ENCODE measurements at regions not wholly inside any gene's neighbourhood (a gene's known extent, or its start where the extent isn't known, plus 50 kb on each side); places are given as distances from the start of the nearest gene placed in this dataset.

DNA sequence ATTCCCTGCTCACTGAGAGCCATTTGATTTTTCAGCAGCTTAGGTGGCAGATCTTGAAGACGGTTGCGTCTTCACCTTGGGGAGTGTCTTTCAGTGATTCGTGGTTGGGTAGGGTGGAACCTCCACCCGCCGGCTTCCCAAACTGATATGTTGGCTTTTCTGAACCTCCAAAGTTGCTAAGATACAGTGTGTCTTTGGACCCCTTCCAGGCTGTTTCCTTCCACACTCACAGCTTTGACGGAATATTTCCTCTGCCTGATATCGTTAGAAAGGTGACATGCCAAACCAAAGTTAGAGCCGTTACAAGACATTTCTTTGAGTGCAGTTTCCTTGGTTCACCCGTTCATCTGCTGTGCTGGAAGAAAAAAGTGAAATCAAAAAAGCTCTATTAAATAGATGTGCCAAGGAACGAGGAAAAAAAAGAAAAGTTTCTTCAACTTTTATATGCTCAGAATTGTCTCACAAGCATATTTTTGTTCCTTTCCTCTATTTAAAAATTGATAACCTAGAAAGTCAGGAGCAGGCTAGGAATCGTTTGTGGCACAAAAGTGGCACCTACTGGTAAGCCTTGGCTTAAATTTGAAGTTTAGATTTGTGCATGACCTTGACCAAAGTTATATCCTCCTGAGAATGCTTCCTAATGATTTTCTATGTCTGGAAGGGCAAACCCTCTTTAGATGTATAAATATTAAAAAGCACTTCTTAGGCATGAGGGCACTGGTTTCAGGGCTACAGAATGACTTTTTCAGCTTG lies 270.7 kb upstream of the WWC1 start:
- DNase-seq (ENCODE audit: low read depth): no peak

- no peak for DNase-seq (ENCODE audit: low read depth)
Observed at GRCh38 chr5:168022446-168023169, 268.8 kb upstream of the WWC1 start.

GRCh38 chr5:168023191-168023590 lies 268.3 kb upstream of the WWC1 start:
- DNase-seq (ENCODE audit: low read depth): no peak

DNA sequence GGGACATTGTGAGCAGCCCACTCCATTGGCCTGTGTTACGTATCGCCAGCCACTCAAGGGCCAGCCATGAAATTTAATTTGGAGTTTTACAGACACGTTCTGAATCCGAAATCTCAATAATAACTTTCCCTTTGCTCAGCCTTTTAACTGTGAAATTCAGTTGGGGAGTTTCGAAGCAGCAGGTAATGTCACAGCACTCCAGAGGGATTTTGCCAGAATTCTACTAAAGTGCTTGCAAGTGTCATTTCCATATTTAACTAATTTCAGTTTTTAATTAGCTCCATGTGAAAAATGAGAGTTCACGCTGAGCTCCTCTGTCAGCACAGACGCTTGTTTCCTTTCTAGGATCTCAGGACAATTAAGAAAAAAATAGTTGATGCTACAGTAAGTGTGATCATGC lies 267.1 kb upstream of the WWC1 start:
- no peak for DNase-seq (ENCODE audit: low read depth)

- DNase-seq (ENCODE audit: low read depth): no peak
Observed at GRCh38 chr5:168027007-168027406, 264.4 kb upstream of the WWC1 start.

GRCh38 chr5:168030912-168031311 lies 260.5 kb upstream of the WWC1 start:
- DNase-seq (ENCODE audit: low read depth): no peak

DNA sequence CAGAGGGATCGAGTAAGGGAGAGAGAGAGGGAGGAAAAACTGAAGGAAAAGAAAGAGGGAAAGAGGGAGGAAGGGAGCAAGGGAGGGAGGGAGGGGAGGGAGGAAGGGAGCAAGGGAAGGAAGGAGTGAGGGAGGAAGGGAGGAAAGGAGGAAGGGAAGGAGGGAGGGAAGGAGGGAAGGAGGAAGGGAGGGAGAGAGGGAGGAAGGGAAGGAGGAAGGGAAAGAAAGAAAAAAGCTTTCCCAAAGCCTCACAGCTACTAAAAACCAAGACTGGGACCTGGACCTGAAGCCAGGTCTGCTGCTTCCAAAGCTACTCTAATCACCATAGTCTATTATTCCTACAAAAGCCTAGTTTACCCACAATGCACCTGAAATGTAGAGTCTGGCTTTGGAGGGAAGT lies 259.8 kb upstream of the WWC1 start:
- DNase-seq (ENCODE audit: low read depth): no peak

GRCh38 chr5:168039039-168039438 lies 252.4 kb upstream of the WWC1 start:
- DNase-seq (ENCODE audit: low read depth): no peak

DNA sequence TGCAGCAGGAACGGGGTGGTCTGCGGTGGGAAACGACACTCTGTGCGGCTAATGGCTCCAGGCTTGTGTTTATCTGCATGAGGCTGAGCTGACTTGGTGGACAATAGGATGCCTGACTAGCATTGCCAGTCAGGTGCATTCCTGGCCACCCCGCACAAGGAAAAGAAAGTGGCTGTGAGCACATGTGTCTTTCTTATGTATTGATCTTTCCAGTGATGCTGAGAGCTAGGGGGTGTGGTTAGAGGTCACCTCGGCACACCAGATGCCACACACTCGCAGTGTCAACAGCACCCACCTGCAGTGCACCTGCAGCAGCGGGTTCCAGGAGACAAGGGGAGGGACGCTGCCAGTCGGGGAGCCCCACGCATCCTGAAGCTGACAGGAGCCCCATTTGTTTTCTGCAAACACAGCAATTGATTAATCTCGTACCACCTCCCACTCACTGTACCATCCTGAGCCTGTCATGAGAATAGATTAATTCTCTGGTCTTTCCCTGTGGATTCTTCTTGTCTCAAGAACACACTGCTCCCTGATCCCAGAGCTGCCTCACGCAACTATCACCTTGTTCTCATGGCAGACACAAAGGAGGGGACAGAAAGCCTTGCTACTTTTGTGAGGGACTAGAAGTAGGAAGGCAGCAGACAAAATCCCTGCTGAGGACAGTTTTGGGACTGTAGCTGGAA lies 251.7 kb upstream of the WWC1 start:
- no peak for DNase-seq (ENCODE audit: low read depth)

- DNase-seq (ENCODE audit: low read depth): no peak
Observed at GRCh38 chr5:168041583-168041982, 249.9 kb upstream of the WWC1 start.

GRCh38 chr5:168042284-168043068 lies 249.0 kb upstream of the WWC1 start:
- no peak for DNase-seq (ENCODE audit: low read depth)

- no peak for DNase-seq (ENCODE audit: low read depth)
Observed at GRCh38 chr5:168046163-168046562, 245.3 kb upstream of the WWC1 start.

GRCh38 chr5:168047043-168047668 lies 244.3 kb upstream of the WWC1 start:
- no peak for DNase-seq (ENCODE audit: low read depth)

DNA sequence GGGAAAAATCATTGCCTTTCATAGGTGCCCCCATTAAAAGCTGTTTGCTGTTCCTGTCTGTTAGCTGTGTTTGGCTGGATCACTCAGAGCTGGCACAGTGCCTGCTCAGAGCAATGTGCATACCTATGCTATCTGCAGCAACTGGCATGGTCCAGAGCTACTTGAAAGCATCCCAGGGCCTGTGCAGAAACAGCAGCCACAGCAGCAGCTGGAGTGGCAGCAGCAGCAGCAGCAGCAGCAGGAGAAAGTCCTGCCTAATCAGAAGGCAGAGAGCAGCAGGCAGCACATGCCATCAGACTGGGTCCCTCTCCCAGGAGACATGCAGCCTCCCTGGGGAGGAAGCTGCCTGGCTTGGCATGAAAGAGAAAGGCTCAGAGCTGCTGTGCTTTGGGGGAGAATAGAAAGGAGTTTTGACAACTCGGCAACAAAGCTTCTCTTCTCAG lies 243.8 kb upstream of the WWC1 start:
- DNase-seq (ENCODE audit: low read depth): no peak

- no peak for DNase-seq (ENCODE audit: low read depth)
Observed at GRCh38 chr5:168048486-168048885, 243.0 kb upstream of the WWC1 start.

- DNase-seq (ENCODE audit: low read depth): no peak
Observed at GRCh38 chr5:168052686-168053085, 238.8 kb upstream of the WWC1 start.

DNA sequence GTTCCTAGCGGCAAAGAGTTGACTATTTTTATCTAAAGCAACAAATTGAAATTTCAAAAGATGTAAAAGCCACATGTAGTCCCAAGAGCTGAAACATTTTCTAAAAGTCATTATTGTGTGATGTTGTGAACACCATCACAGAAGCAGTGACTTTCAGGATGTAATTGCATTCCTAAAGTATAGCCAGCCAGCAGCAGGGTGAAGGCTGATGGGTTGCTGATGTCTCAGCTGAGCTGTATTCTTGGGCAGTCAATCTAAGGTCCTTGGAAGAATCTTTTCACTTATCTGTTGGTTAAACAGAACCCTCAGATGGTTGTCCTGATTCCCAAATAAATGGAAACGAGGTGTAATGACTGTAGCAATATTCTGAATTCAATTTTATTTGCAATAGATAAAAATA lies 237.4 kb upstream of the WWC1 start:
- DNase-seq (ENCODE audit: low read depth): no peak

DNA sequence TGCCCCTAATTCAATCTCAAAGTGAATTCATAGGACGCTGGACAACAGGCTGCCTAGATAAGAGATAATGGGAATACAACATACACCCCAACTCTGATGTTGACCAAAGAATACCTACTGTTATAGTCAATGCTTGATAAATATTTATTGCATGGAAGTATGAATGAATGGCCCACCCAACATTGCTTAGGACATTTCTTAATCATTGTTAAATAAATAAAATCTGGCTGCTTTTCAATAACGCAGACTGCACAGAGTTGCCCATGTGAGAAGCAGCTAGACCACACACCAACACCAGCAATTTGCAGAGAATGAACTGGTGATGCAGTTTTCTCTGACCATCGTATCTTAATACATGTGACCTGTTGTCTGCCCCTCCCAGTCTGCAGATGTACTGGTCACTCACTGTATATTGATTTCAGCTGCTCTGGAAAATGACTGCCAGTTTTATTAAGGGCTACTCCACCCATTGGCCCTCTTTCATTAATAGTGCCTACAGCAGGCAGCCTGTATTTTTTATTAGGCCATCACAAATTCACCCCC lies 236.2 kb upstream of the WWC1 start:
- DNase-seq (ENCODE audit: low read depth): no peak

DNA sequence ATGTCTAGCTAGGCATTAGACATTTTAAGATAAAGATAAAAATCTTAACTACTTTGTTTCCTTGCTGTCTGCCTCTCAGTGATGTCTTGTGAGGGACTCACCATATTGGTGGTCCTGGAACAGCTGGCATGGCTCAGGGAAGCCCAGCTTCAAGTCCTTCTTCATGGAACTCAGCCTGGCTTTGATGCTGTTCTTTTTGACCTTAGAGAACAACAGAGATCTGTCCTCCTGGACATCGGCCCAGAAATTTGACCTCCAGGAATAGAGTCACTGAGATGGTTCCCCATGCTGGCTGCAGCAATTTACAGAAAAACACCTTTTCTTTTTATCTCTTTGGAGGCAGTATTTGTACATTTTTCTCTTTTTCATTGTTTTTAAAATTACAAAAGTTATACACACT lies 235.5 kb upstream of the WWC1 start:
- no peak for DNase-seq (ENCODE audit: low read depth)

DNA sequence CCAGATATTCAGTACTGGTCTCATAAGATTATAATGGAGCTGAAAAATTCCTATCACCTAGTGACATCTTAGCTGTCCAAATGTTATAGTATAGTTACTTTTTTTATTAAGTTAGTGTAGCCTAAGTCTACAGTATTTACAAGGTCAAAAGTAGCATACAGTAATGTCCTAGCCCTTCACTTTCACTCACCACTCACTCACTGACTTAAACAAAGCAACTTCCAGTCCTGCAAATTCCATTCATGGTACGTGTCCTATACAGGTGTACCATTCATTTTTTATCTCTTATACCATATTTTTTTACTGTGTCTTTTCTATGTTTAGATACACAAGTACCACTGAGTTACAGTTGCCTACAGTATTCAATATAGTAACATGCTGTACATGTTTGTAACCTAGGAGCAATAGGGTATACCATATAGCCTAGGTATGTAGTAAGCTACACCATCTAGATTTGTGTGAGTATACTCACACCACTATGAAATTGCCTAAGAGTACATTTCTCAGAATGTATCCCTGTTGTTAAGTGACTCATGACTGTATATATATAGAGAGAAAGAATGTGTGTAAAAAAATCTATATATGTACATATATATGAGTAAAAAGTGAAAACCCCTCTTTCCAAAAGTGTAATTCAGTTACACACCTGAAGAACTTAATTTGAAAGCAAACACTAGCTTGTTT lies 234.8 kb upstream of the WWC1 start:
- DNase-seq (ENCODE audit: low read depth): no peak

- no peak for DNase-seq (ENCODE audit: low read depth)
Observed at GRCh38 chr5:168057905-168058304, 233.5 kb upstream of the WWC1 start.
